ENCODE measurements at regions not wholly inside any gene's neighbourhood (a gene's known extent, or its start where the extent isn't known, plus 50 kb on each side); places are given as distances from the start of the nearest gene placed in this dataset.

- no peak for DNase-seq (ENCODE audit: low read depth)
These were observed 78.3 kb upstream of the BCL9 start for GRCh38 chr1:147463022-147463421.

GRCh38 chr1:147466543-147466942 lies 74.8 kb upstream of the BCL9 start:
- DNase-seq (ENCODE audit: low read depth): no peak

DNA sequence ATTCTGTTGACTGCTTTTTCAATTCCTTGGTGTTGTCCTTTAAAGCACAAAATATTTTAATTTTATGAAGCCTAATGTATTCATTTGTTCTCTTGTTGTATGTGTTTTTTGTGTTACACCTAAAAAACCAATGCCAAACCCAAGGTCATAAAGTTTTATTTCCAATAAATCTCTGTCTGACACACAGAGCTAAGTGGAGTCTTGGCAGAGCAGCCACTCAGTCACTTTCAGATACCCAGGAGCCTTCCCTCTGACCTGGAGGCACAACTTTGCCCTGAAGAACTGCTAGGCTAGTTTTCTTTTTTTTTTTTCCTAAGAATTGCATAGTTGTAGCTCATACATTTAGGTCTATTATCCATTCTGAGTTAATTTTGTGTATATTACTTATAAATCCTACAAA lies 71.2 kb upstream of the BCL9 start:
- no peak for DNase-seq (ENCODE audit: low read depth)

DNA sequence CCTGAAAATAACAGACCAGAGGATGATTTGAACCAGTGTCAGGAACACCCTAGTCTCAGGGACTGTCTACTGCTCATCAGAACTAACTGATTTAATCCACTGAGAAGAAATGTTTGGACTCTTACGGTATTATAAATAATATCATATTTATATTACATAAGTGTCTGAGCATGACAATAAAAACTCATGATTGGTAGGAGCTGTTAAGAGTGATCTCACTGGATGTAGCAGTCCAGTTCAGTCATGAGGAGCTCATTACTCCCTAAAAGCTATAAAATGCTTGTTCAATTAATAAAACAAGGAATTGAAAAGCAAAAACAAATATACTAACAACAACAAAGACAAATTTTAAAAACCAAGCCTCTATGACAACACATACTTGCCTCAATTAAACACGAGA lies 68.8 kb upstream of the BCL9 start:
- DNase-seq (ENCODE audit: low read depth): no peak

GRCh38 chr1:147472966-147473732 lies 68.2 kb upstream of the BCL9 start:
- no peak for DNase-seq (ENCODE audit: low read depth)

DNA sequence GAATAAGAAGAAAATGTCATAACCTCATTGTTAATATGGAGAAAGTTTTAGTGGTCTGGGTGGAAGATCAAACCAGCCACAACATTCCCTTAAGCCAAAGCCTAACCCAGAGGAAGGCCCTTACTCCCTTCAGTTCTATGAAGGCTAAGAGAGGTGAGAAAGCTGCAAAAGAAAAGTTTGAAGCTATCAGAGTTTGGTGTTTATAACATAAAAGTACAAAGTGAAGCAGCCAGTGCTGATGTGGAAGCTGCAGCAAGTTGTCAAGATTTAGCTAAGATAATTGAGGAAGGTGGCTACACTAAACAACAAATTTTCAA lies 67.6 kb upstream of the BCL9 start:
- DNase-seq (ENCODE audit: low read depth): no peak

- DNase-seq (ENCODE audit: low read depth): no peak
These were observed 65.8 kb upstream of the BCL9 start for GRCh38 chr1:147475488-147475887.

- no peak for DNase-seq (ENCODE audit: low read depth)
These were observed 62.8 kb upstream of the BCL9 start for GRCh38 chr1:147478521-147478920.

DNA sequence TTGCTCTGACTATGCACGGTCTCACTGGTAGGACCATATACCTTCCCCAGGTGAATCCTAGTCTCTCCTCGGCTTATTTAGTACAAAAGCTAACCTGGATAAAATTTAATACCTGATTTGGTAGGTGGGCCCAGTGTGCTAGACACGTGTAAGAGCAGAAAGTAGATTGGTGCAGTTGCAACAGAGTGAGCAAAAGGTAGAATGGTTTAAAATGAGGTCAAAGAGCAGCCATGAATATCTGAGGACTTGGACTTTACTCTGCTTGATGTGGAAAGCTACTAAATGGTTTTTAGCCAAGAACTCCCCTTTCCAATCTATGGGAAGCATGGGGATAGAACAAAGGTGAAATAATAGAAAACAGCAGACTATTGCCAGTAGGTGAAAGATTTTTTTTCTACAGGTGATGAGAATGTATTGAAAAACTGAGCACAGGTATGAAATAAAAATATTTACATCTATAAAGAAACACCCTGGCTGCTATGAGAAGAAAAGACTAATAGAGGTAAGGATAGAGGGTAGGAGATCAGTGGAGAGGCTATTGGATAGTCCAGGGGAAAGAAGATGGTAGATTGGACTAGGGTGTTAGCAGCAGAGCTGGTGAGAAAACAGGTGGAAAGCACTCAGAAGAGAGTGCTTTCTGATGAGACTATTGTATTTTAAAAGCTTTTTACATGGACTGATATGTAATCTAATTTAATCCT lies 61.3 kb upstream of the BCL9 start:
- no peak for DNase-seq (ENCODE audit: low read depth)

DNA sequence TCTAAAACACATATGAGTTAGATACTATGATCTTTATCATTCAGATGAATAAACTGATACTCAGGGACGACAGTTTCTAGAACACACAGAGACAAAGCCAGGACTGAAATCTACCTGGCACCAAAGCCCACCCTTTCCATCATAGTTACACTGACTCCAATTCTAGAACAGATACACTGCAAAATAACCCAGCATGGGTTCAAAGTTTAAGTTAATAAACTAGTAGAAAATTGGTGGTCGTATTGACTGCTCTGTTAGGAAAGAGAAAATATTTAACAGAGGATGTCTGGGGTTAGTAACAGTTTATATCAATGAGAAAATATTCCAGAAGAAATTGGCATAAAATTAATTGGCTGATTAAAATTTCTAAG lies 60.8 kb upstream of the BCL9 start:
- no peak for DNase-seq (ENCODE audit: low read depth)

DNA sequence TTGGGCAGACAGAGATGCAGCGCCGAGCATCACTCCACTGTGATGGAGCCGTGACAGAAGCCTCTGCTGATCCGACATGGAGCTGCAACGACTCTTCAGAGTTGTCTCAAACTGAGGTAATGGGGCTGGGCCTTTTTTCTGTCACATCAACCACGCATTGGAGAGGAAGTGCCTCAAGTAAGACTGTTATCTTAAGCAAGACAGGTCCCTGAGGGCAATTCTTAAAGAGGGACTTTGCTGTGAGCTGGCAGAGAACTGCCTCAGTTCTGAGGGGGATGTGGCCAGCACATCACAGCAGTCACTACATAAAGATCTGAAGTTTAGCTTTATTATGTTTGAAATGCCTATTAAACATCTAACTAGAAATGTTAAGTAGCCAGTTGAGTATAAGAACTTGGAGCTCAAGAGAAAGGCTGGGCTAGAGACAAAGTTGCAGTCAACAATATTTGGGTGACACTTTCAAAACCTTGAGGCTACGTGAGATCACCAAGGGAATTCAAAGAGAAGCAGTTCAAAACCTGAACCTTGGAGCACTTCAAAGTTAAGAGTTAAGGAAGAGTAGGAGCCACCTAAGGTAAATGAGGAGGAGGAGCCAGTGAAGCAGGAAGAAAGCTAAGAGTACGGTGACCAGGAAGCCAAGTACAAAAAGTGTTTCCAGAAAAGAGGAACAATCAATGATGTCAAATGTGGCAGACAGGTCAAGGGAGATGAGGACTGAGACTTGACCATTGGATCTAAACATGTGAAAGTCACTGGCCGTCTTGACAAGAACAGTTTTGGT lies 54.2 kb upstream of the BCL9 start:
- DNase-seq (ENCODE audit: low read depth): no peak

DNA sequence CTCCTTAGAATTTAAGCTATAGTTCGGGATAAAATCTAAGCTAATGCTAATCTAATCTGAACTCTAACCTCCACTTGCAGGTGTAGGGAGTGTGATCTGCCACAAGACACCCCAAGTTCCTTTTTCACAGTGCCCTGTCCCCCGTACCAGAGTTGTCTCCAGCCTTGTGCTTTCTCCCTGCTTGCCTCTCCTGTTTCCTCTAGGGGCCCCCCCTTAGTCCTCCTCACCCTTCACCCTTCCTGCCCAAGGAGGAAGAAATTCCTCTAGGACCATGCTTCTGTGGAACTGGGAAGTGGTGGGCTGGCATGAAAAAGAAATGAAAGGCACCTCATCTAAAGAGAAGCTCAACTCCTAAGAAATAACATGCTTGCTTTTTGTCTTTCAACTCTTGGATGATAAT lies 50.2 kb upstream of the BCL9 start:
- DNase-seq (ENCODE audit: low read depth): no peak

Data from amniotic epithelial cell (primary cell).